HL-60 (cell line): ENCODE measurements at regions not wholly inside any gene's neighbourhood (a gene's known extent, or its start where the extent isn't known, plus 50 kb on each side); places are given as distances from the start of the nearest gene placed in this dataset.

ENCODE experiments used
- GABPA ChIP-seq: IDR thresholded peaks from 2 replicates; pipeline ENCODE4 v1.6.1; 2012; ENCODE audit warnings: low read depth
- POLR2AphosphoS5 ChIP-seq: IDR thresholded peaks from 2 replicates; pipeline ENCODE4 v1.6.1; 2012; ENCODE audit warnings: low read depth
- SPI1 ChIP-seq: IDR thresholded peaks from 2 replicates; pipeline ENCODE4 v1.6.1; 2012; ENCODE audit warnings: low read depth, mild to moderate bottlenecking, borderline replicate concordance
- TF ChIP-seq, protein P1 (sequence below): IDR thresholded peaks from one replicate; pipeline ENCODE4 v1.5.1; 2011; ENCODE audit warnings: low read length, control low read depth, inconsistent platforms; ENCODE audit not compliant: insufficient read depth

DNA sequence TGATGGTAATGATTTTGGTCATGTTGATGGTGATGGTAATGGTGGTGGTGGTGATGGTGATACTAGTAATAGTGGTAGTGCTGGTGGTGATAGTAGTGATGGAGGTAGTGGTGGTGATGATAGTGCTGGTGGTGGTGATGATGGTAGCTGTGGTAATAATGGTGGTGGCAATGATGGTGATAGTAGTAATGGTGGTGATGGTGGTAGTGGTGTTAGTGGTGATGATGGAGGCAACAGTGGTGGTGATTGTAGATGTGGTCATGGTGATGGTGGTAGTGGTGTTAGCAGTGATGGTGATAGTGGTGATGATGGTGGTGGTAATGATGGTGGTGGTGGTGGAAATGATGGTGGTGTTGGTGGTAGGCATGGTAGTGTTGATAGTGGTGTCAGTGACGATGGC is 127.0 kb upstream of the RPL38 start:
- TF ChIP-seq, protein P1, sequence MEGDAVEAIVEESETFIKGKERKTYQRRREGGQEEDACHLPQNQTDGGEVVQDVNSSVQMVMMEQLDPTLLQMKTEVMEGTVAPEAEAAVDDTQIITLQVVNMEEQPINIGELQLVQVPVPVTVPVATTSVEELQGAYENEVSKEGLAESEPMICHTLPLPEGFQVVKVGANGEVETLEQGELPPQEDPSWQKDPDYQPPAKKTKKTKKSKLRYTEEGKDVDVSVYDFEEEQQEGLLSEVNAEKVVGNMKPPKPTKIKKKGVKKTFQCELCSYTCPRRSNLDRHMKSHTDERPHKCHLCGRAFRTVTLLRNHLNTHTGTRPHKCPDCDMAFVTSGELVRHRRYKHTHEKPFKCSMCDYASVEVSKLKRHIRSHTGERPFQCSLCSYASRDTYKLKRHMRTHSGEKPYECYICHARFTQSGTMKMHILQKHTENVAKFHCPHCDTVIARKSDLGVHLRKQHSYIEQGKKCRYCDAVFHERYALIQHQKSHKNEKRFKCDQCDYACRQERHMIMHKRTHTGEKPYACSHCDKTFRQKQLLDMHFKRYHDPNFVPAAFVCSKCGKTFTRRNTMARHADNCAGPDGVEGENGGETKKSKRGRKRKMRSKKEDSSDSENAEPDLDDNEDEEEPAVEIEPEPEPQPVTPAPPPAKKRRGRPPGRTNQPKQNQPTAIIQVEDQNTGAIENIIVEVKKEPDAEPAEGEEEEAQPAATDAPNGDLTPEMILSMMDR = no peak
- no peak for TF ChIP-seq GABPA
- no peak for TF ChIP-seq SPI1
- TF ChIP-seq POLR2AphosphoS5 = no peak
